GM12878 (cell line): ENCODE measurements at regions not wholly inside any gene's neighbourhood (a gene's known extent, or its start where the extent isn't known, plus 50 kb on each side); places are given as distances from the start of the nearest gene placed in this dataset.

Experiments
- ATAC-seq: fragments of 200-7000 bp; cut with Tn5 transposase; 3 replicates; pipeline ENCODE4 v1.9.1; 2020; ENCODE audit warnings: mild to moderate bottlenecking, moderate library complexity
- BruUV-seq: library from RNA; stranded (reverse); fragments of 400-500 nt; replicated peaks from 2 replicates; lab custom pipeline; 2021; lab: Mats Ljungman, UMichigan
- CTCF ChIA-PET: fragments of 300-600 bp; sonication (Branson Sonifier 250); formaldehyde crosslinking; extraction: SDS; loops from one replicate; lab custom pipeline; 2021; ENCODE audit warnings: inconsistent platforms; lab: Yijun Ruan, JAX
- POLR2A ChIA-PET: fragments of 350-600 bp; formaldehyde crosslinking; extraction: SDS; loops from one replicate; lab custom pipeline; 2021; ENCODE audit warnings: inconsistent platforms; lab: Charles Lee
- RAD21 ChIA-PET: fragments of 300-600 bp; sonication (Branson Sonifier 250); formaldehyde crosslinking; loops from one replicate; lab custom pipeline; 2023; ENCODE audit warnings: antibody characterized with exemption; ENCODE audit not compliant: unreplicated experiment; lab: Charles Lee
- SMC1A ChIA-PET: fragments of 300-600 bp; sonication (Branson Sonifier 250); formaldehyde crosslinking; loops from one replicate; lab custom pipeline; 2023; ENCODE audit not compliant: unreplicated experiment, uncharacterized antibody; lab: Charles Lee
- DNase-seq: peaks from one replicate; pipeline ENCODE4 v3.0.0-alpha.2; 2011; ENCODE audit warnings: low read depth, low spot score
- FAIRE-seq: peaks from 3 replicates; lab custom pipeline; 2011; peaks lifted over from hg19 to GRCh38; lab: Jason Lieb, UNC
- H2AFZ ChIP-seq: 2 replicates; pipeline ENCODE4 v1.6.0; 2011; ENCODE audit warnings: low read depth, low read length, control low read depth; ENCODE audit not compliant: control insufficient read depth
- H3K27ac ChIP-seq: 2 replicates; pipeline ENCODE4 v1.5.1; 2011; ENCODE audit warnings: control low read depth; ENCODE audit not compliant: control insufficient read depth, insufficient read depth
- H3K27me3 ChIP-seq, 2 experiments: replicated peaks in 1 of 2; 2 replicates each; pipeline versions ENCODE4 v1.6.0 to v1.6.1; 2011; ENCODE audit warnings: low read length in 1 of 2; ENCODE audit not compliant: control insufficient read depth in 2 of 2, insufficient read depth in 2 of 2
- H3K36me3 ChIP-seq, 2 experiments: 2 replicates each; pipeline ENCODE4 v1.5.1; 2011; ENCODE audit warnings: low read length in 1 of 2; ENCODE audit not compliant: control insufficient read depth in 2 of 2, insufficient read depth in 2 of 2
- H3K4me1 ChIP-seq: 2 replicates; pipeline ENCODE4 v1.6.1; 2011; ENCODE audit warnings: mild to moderate bottlenecking, low read length, moderate library complexity, mixed read lengths; ENCODE audit not compliant: control insufficient read depth, insufficient read depth
- H3K4me2 ChIP-seq: 2 replicates; pipeline ENCODE4 v1.6.0; 2011; ENCODE audit warnings: control low read depth; ENCODE audit not compliant: control insufficient read depth, insufficient read depth
- H3K4me3 ChIP-seq: fragments of 200-600 bp; sonication (generic); 2 replicates; pipeline ENCODE4 v1.5.1; 2016
- H3K79me2 ChIP-seq: 2 replicates; pipeline ENCODE4 v1.6.0; 2011; ENCODE audit warnings: low read length; ENCODE audit not compliant: control insufficient read depth, insufficient read depth
- H3K9ac ChIP-seq: 2 replicates; pipeline ENCODE4 v1.8.0; 2011; ENCODE audit warnings: low read length, control low read depth, mixed read lengths; ENCODE audit not compliant: control insufficient read depth, insufficient read depth
- H3K9me3 ChIP-seq: replicated peaks from 3 replicates; pipeline ENCODE4 v1.5.1; 2011; ENCODE audit warnings: mild to moderate bottlenecking, low read length; ENCODE audit not compliant: control insufficient read depth, insufficient read depth
- H4K20me1 ChIP-seq: 2 replicates; pipeline ENCODE4 v1.6.0; 2011; ENCODE audit not compliant: control insufficient read depth, insufficient read depth
- BCL3 ChIP-seq: IDR thresholded peaks from 2 replicates; pipeline ENCODE4 v1.6.1; 2011; ENCODE audit warnings: borderline replicate concordance, low read depth, mild to moderate bottlenecking, moderate library complexity, low read length; ENCODE audit not compliant: insufficient read depth, poor library complexity, severe bottlenecking
- CREM ChIP-seq: IDR thresholded peaks from 2 replicates; pipeline ENCODE4 v1.6.1; 2014; ENCODE audit warnings: antibody characterized with exemption, low read depth
- E2F8 ChIP-seq: fragments of 450-650 bp; IDR thresholded peaks from 2 replicates; pipeline ENCODE4 v1.6.1; 2018; ENCODE audit warnings: mild to moderate bottlenecking, low read depth, moderate library complexity; ENCODE audit not compliant: partially characterized antibody
- FOS ChIP-seq: IDR thresholded peaks from 3 replicates; pipeline ENCODE4 v1.6.1; 2011; ENCODE audit warnings: borderline replicate concordance; ENCODE audit not compliant: insufficient read length; ENCODE audit errors: extremely low read depth
- KLF5 ChIP-seq: fragments of 450-650 bp; IDR thresholded peaks from 2 replicates; pipeline ENCODE4 v1.6.1; 2014; ENCODE audit warnings: mild to moderate bottlenecking; ENCODE audit not compliant: partially characterized antibody
- MEF2B ChIP-seq: fragments of 450-650 bp; IDR thresholded peaks from 2 replicates; pipeline ENCODE4 v1.6.1; 2018; ENCODE audit warnings: mild to moderate bottlenecking, moderate library complexity; ENCODE audit not compliant: partially characterized antibody, poor library complexity, severe bottlenecking
- MXI1 ChIP-seq: fragments of 150-350 bp; IDR thresholded peaks from 2 replicates; pipeline ENCODE4 v1.6.1; 2011; ENCODE audit warnings: low read depth, mild to moderate bottlenecking, inconsistent platforms, low read length, improper control_type of control experiment
- MYB ChIP-seq: fragments of 150-350 bp; IDR thresholded peaks from 2 replicates; pipeline ENCODE4 v1.6.1; 2014; ENCODE audit warnings: mild to moderate bottlenecking, low read depth, low read length, borderline replicate concordance
- NKRF ChIP-seq: fragments of 450-650 bp; conservative IDR thresholded peaks from 2 replicates; pipeline ENCODE4 v1.6.1; 2017; ENCODE audit warnings: mild to moderate bottlenecking, moderate library complexity
- RB1 ChIP-seq: fragments of 450-650 bp; formaldehyde crosslinking; IDR thresholded peaks from 2 replicates; pipeline ENCODE4 v1.6.1; 2017; ENCODE audit warnings: mild to moderate bottlenecking, borderline replicate concordance
- SIN3A ChIP-seq: IDR thresholded peaks from 2 replicates; pipeline ENCODE4 v1.6.1; 2012; ENCODE audit warnings: low read depth, low read length, improper control_type of control experiment
- SREBF1 ChIP-seq: IDR thresholded peaks from 2 replicates; pipeline ENCODE4 v1.6.1; 2012; ENCODE audit warnings: mild to moderate bottlenecking, low read length
- ZBTB40 ChIP-seq: fragments of 450-650 bp; IDR thresholded peaks from 2 replicates; pipeline ENCODE4 v1.6.1; 2016; ENCODE audit warnings: mild to moderate bottlenecking, moderate library complexity, borderline replicate concordance
- WGBS: methylation state at CpG from one replicate; pipeline ENCODE4 v1.1.6; 2016; ENCODE audit warnings: low lambda C conversion rate; ENCODE audit not compliant: insufficient replicate concordance, insufficient coverage; ENCODE audit errors: missing lambda C conversion rate; 5-methylcytosine and 5-hydroxymethylcytosine counted together
- in situ Hi-C: fragments of 300-500 bp; cut with MboI; formaldehyde crosslinking; loops from 9 replicates; pipeline ENCODE4 v1.14.3; 2018; ENCODE audit warnings: mixed read lengths
- intact Hi-C: fragments of 100-400 bp; cut with micrococcal nuclease; formaldehyde crosslinking; loops from one replicate; pipeline ENCODE4 v1.14.2; 2022; ENCODE audit not compliant: unreplicated experiment

- WGBS, result 88% methylated on average over 13 of the region's 13 CpGs
- Histone ChIP-seq H3K27me3 (no peaks in the 10 kb centered on the region), H3K27ac (no peak overlapping the region), H3K9me3 (no peaks in the 10 kb centered on the region; the same call in 2 of the 3 replicates), H3K4me1 (no peaks in the 10 kb centered on the region), H3K36me3 (no peaks in the 10 kb centered on the region), H3K9ac (no peak overlapping the region), H2AFZ (no peak overlapping the region), H3K4me3 (no peak overlapping the region), H4K20me1 (no peaks in the 10 kb centered on the region), H3K79me2 (no peaks in the 10 kb centered on the region), H3K4me2 (no peak overlapping the region)
- TF ChIP-seq SREBF1 (no peak), MYB (no peak), MEF2B (no peak), CREM (no peak), FOS (no peak), MXI1 (no peak), NKRF (no peak), E2F8 (no peak), KLF5 (no peak), ZBTB40 (no peak), SIN3A (no peak), BCL3 (no peak), RB1 (no peak)
- in situ Hi-C loops, result no loop called here
- ChIA-PET RAD21 (no interaction called here), SMC1A (no interaction called here), POLR2A (no interaction called here), CTCF (no interaction called here)
- FAIRE-seq, result no peak
- no TSS peak for BruUV-seq
- no peak for ATAC-seq
- intact Hi-C loops, result no loop called here
- DNase-seq, result no peak
These were observed 96.2 kb upstream of the CTDP1 start for GRCh38 chr18:79583426-79583825.
